Right lobe of liver (tissue), 4 donors: ENCODE measurements at regions not wholly inside any gene's neighbourhood (a gene's known extent, or its start where the extent isn't known, plus 50 kb on each side); places are given as distances from the start of the nearest gene placed in this dataset.

Experiments
- CTCF ChIP-seq, 4 donors: fragments of 200-600 bp in 3 of 4; fragments of 450-650 bp in 1 of 4; IDR thresholded peaks; one replicate each; pipeline versions ENCODE4 v1.5.1 to v1.8.0; 2016 to 2022; ENCODE audit warnings: antibody characterized with exemption in 4 of 4, mild to moderate bottlenecking in 2 of 4
- POLR2A ChIP-seq: fragments of 450-650 bp; IDR thresholded peaks from one replicate; pipeline ENCODE4 v1.6.1; 2017; ENCODE audit warnings: antibody characterized with exemption, mild to moderate bottlenecking
- donor health status: DM: no; HTN: no; CAD: no.
- donor health status: DM: no; HTN: no; CAD: no.
- donor health status: DM: no; HTN: yes; CAD: no.

GRCh38 chr9:26725573-26725972 lies 167.0 kb downstream of the CAAP1 start:
- no peak for TF ChIP-seq CTCF (IDR thresholded peaks at IDR 0.05)
- TF ChIP-seq POLR2A: no peak
